Esophagus squamous epithelium (tissue), 4 donors: ENCODE measurements at regions not wholly inside any gene's neighbourhood (a gene's known extent, or its start where the extent isn't known, plus 50 kb on each side); places are given as distances from the start of the nearest gene placed in this dataset.

Experiments used
- CTCF ChIP-seq, 6 experiments: fragments of 450-650 bp in 4 of 6; fragments of 200-600 bp in 2 of 6; sonication (generic) in 2 of 6; IDR thresholded peaks; one replicate each; pipeline ENCODE4 v1.5.1; 2016 to 2019; ENCODE audit warnings: antibody characterized with exemption in 6 of 6, mild to moderate bottlenecking in 4 of 6, moderate library complexity in 4 of 6
- POLR2A ChIP-seq, 4 donors: fragments of 450-650 bp; IDR thresholded peaks; one replicate each; pipeline ENCODE4 v1.6.1; 2017; ENCODE audit warnings: antibody characterized with exemption in 4 of 4, mild to moderate bottlenecking in 4 of 4, moderate library complexity in 3 of 4

DNA sequence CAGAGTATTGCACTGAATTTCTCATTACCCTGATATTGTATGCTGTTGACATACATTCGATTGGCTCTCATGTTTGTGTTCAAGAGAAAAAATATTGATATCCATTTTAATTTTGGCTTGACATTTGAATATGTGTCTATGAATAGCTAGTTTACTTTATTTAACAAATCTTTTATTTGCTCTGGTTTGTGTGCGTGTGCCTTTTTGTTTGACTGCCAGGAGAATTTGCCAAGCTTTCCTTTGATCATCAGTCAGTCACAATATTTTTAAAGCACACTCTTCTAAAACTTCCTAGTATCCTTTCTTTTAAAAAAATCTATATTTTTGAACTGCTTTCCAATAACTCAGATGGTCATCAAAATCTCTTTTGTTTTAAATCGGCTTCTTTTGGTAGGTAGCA, 179.3 kb upstream of the FLRT2 start:
- no peak for TF ChIP-seq CTCF (IDR thresholded peaks at IDR 0.05)
- TF ChIP-seq POLR2A (IDR thresholded peaks at IDR 0.05): no peak
